Ascending aorta (tissue), 2 donors: ENCODE measurements at regions not wholly inside any gene's neighbourhood (a gene's known extent, or its start where the extent isn't known, plus 50 kb on each side); places are given as distances from the start of the nearest gene placed in this dataset.

Experiments
- DNase-seq, 2 donors: peaks; one replicate each; pipeline ENCODE4 v3.0.0-alpha.2; 2019; ENCODE audit warnings: low spot score in 2 of 2
- H3K27ac ChIP-seq, 2 donors: fragments of 200-600 bp; sonication (generic); one replicate each; pipeline ENCODE4 v1.5.1; 2016 to 2017; ENCODE audit warnings: mild to moderate bottlenecking in 1 of 2
- H3K27me3 ChIP-seq: fragments of 200-600 bp; sonication (generic); one replicate; pipeline ENCODE4 v1.5.1; 2017
- H3K36me3 ChIP-seq, 2 donors: fragments of 200-600 bp; sonication (generic); one replicate each; pipeline ENCODE4 v1.5.1; 2016
- H3K4me1 ChIP-seq, 2 donors: fragments of 200-600 bp; sonication (generic); one replicate each; pipeline ENCODE4 v1.5.1; 2016 to 2017; ENCODE audit warnings: mild to moderate bottlenecking in 1 of 2
- H3K4me3 ChIP-seq, 2 donors: fragments of 200-600 bp; sonication (generic); one replicate each; pipeline ENCODE4 v1.5.1; 2016 to 2017; ENCODE audit warnings: mild to moderate bottlenecking in 1 of 2
- H3K9me3 ChIP-seq, 2 donors: fragments of 200-600 bp; sonication (generic); one replicate each; pipeline ENCODE4 v1.5.1; 2016
- intact Hi-C: fragments of 100-400 bp; cut with DNase I; formaldehyde crosslinking; loops from one replicate; pipeline ENCODE4 v1.15.1; 2023
- TF ChIP-seq, protein P1 (sequence below), 3 experiments: fragments of 200-600 bp in 2 of 3; fragments of 450-650 bp in 1 of 3; sonication (generic) in 2 of 3; IDR thresholded peaks; one replicate each; pipeline ENCODE4 v1.5.1; 2016 to 2019; ENCODE audit warnings: antibody characterized with exemption in 3 of 3, mild to moderate bottlenecking in 1 of 3, moderate library complexity in 1 of 3

DNA sequence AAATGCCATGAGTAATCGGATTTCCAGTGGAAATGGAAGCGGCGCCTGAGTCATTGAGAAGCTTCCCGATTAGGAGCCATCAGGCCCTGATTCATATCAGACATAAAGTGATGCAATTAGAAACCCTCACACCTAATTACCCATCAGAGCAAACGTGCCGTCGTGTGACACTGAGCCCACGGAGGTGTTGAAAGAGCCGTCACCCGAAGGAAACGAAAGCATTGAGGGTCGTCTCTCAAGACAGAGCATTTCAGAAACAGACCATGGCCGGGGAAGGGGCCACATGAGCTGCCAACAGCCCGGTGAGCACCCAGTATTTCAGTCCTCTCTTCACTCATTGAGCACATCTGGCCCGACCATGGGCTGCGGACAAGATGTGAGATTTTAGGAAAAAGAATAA is 829.3 kb downstream of the TBC1D22A start:
- Histone ChIP-seq H3K4me3 (no peak overlapping the region), H3K27me3 (no peaks in the 10 kb centered on the region), H3K9me3 (no peaks in the 10 kb centered on the region), H3K27ac (no peak overlapping the region), H3K4me1 (no peaks in the 10 kb centered on the region), H3K36me3 (no peaks in the 10 kb centered on the region)
- intact Hi-C loops, result no loop called here
- peak in 1 of 2 donors; percentile 45 for DNase-seq
- TF ChIP-seq, protein P1, sequence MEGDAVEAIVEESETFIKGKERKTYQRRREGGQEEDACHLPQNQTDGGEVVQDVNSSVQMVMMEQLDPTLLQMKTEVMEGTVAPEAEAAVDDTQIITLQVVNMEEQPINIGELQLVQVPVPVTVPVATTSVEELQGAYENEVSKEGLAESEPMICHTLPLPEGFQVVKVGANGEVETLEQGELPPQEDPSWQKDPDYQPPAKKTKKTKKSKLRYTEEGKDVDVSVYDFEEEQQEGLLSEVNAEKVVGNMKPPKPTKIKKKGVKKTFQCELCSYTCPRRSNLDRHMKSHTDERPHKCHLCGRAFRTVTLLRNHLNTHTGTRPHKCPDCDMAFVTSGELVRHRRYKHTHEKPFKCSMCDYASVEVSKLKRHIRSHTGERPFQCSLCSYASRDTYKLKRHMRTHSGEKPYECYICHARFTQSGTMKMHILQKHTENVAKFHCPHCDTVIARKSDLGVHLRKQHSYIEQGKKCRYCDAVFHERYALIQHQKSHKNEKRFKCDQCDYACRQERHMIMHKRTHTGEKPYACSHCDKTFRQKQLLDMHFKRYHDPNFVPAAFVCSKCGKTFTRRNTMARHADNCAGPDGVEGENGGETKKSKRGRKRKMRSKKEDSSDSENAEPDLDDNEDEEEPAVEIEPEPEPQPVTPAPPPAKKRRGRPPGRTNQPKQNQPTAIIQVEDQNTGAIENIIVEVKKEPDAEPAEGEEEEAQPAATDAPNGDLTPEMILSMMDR (IDR thresholded peaks at IDR 0.05), result no peak

DNA sequence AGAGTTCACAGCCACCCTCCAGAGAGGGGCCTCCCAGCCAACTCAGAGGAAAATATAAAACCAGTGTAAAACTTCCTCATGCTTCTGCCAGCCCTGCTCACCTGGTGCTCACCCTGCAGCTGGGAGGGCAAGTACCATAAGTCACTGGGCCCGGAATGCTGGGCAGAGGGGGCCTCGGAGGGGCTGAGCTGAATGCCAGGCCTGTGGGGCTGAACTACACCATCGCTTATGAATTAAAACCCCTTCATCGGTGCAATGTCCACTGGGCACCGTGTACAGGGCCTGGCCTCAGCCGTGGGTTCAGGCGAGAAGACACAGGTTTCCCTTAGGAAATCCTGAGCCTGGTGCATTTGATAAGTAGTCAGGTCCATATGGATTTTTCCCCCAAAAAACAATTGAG is 828.6 kb downstream of the TBC1D22A start:
- DNase-seq, result peak in 1 of 2 donors; percentile 28
- H3K27ac ChIP-seq, result no peak overlapping the region
- no peaks in the 10 kb centered on the region for H3K4me1 ChIP-seq
- H3K9me3 ChIP-seq, result no peaks in the 10 kb centered on the region
- H3K4me3 ChIP-seq, result no peak overlapping the region
- H3K27me3 ChIP-seq, result no peaks in the 10 kb centered on the region
- TF ChIP-seq, protein P1 (IDR thresholded peaks at IDR 0.05), result no peak
- intact Hi-C loops, result no loop called here
- H3K36me3 ChIP-seq, result no peaks in the 10 kb centered on the region

DNA sequence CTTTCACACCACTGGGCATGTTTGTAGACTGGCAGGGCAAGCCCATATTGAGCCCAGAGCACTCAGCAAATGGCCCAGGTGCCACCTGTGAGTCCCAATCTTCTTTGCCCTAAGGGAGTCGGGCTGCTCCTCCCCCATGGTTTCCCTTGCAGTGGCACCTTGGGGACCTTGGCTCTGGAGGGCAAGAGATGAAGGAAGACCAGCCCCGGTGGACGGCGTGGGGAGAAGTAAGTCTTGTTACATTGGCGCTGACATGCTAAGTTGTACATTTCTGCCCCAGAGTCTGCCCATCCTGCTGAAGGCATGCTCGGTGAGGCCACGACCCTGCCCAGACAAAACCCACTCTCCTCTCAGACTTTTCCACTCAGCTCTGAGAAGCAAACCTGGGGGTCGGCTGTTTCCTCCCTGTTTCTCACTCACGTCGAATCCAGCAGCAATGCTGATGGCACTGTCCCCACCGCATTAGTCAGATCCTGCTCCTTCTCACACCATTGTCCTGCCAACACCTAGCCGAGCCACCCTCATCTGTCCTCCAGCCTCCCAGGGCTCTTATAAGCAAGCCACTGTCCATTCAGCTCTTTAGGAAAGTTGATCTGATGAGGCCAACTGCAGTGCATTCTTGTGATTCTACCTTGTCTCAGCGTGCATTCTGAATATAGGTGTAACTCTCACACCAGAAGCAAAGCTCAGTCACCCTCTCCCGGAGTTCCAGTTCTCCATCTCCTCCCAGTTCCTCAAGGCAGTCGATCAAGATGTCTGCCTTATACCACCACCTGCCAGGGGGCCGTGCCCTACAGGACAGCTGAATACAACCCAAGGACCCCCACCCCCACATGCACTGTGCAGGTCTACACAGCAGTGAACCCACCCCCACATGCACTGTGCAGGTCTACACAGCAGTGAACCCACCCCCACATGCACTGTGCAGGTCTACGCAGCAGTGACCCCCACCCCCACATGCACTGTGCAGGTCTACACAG is 827.1 kb downstream of the TBC1D22A start:
- TF ChIP-seq, protein P1 (IDR thresholded peaks at IDR 0.05), result no peak
- no peaks in the 10 kb centered on the region for H3K27me3 ChIP-seq
- intact Hi-C loops, result no loop called here
- H3K9me3 ChIP-seq, result no peaks in the 10 kb centered on the region
- no peaks in the 10 kb centered on the region for H3K4me1 ChIP-seq
- H3K36me3 ChIP-seq, result no peaks in the 10 kb centered on the region
- DNase-seq, result peak in 1 of 2 donors; percentile 43
- no peak overlapping the region for H3K27ac ChIP-seq
- H3K4me3 ChIP-seq, result no peak overlapping the region

DNA sequence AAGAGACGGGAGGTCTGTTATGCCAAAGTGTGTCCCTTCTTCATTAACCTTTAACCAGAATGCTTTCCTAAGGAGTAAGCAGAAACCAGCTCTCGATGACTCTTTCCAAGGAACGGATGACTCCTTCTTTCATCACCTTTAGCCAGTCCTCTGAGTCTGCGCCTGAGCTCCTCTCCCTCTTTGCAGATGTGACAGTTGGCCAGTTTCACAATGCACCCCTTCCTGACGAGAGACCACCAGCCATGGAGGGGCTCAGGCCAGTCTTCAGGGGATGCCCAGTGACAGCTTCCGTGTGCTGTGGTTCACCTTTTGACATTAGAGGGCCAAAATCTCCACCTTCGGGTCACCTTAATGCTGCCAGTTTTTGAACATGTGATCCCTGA is 826.1 kb downstream of the TBC1D22A start:
- DNase-seq, result peak in 1 of 2 donors; percentile 22
- no peaks in the 10 kb centered on the region for H3K9me3 ChIP-seq
- H3K4me3 ChIP-seq, result no peak overlapping the region
- H3K27me3 ChIP-seq, result no peaks in the 10 kb centered on the region
- H3K36me3 ChIP-seq, result no peaks in the 10 kb centered on the region
- TF ChIP-seq, protein P1 (IDR thresholded peaks at IDR 0.05), result no peak
- intact Hi-C loops, result no loop called here
- H3K27ac ChIP-seq, result no peak overlapping the region
- no peaks in the 10 kb centered on the region for H3K4me1 ChIP-seq

DNA sequence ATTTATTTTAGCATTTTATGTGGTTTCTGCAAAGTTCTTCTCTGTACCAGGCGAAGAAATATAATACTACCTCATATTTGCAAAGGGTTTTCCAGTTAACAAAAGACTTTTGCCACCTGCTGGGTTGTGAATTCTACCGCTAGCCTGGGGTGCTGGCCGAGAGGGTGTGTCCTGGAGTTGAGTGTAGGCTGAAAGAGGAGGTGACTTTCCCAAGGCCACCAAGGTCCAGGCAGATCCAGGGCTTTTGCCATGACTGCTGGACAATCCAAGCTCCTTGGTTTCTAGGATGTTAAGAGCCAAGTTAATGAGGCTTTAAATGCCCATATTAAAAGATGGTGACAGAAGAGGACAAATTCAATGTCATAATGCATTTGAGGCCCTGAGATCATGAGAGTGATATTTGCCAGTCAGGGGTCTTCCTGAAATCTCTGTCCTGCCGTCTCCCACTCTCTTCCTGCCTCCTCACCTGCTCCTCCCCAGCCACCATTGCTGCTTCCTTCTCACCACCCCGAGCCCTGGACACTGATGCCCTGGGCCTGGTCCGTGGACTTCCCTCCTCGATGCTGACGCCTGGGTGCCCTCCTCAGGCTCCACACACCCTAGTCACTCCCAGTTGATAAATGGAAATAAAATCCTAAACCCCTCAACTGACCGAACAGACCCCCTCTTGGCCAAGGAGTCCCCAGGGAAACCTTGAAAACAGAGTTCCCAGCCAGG is 825.6 kb downstream of the TBC1D22A start:
- H3K9me3 ChIP-seq, result no peaks in the 10 kb centered on the region
- H3K4me1 ChIP-seq, result no peaks in the 10 kb centered on the region
- H3K27me3 ChIP-seq, result no peaks in the 10 kb centered on the region
- TF ChIP-seq, protein P1 (IDR thresholded peaks at IDR 0.05), result no peak
- no peaks in the 10 kb centered on the region for H3K36me3 ChIP-seq
- DNase-seq, result peak in 1 of 2 donors; percentile 22
- intact Hi-C loops, result no loop called here
- H3K27ac ChIP-seq, result no peak overlapping the region
- no peak overlapping the region for H3K4me3 ChIP-seq
